GM12891 (cell line): ENCODE measurements at regions not wholly inside any gene's neighbourhood (a gene's known extent, or its start where the extent isn't known, plus 50 kb on each side); places are given as distances from the start of the nearest gene placed in this dataset.

Experiments used
- DNase-seq: peaks from one replicate; pipeline ENCODE4 v3.0.0; 2011; ENCODE audit warnings: low spot score; ENCODE audit not compliant: insufficient read length
- FAIRE-seq: peaks from 2 replicates; lab custom pipeline; 2011; peaks lifted over from hg19 to GRCh38; lab: Jason Lieb, UNC
- PAX5 ChIP-seq: IDR thresholded peaks from 2 replicates; pipeline ENCODE4 v1.6.1; 2011; ENCODE audit warnings: low read length, moderate library complexity, mild to moderate bottlenecking; ENCODE audit not compliant: insufficient read depth, severe bottlenecking
- POLR2A ChIP-seq: IDR thresholded peaks from 2 replicates; pipeline ENCODE4 v1.6.1; 2011; ENCODE audit warnings: low read depth, low read length, control low read depth
- POLR2AphosphoS5 ChIP-seq: IDR thresholded peaks from 2 replicates; pipeline ENCODE4 v1.6.1; 2011; ENCODE audit warnings: low read depth, low read length, control low read depth
- POU2F2 ChIP-seq: IDR thresholded peaks from 2 replicates; pipeline ENCODE4 v1.6.1; 2011; ENCODE audit warnings: low read depth, mild to moderate bottlenecking, control low read depth, low read length, moderate library complexity
- SPI1 ChIP-seq: IDR thresholded peaks from 2 replicates; pipeline ENCODE4 v1.6.1; 2011; ENCODE audit warnings: low read depth, low read length, control low read depth
- TAF1 ChIP-seq: IDR thresholded peaks from 2 replicates; pipeline ENCODE4 v1.6.1; 2011; ENCODE audit warnings: low read depth, low read length, control low read depth

GRCh38 chr4:166538491-166539005 is 665.5 kb downstream of the TLL1 start:
- FAIRE-seq (no peak), DNase-seq (no peak)
- TF ChIP-seq TAF1 (no peak), POU2F2 (no peak), POLR2A (no peak), SPI1 (no peak), POLR2AphosphoS5 (no peak), PAX5 (no peak)

- TF ChIP-seq PAX5 (no peak), POLR2A (no peak), SPI1 (no peak), POU2F2 (no peak), TAF1 (no peak), POLR2AphosphoS5 (no peak)
- no peak for DNase-seq
- no peak for FAIRE-seq
Measured at GRCh38 chr4:166546009-166546408, 673.0 kb downstream of the TLL1 start.

GRCh38 chr4:166577639-166578038 is 656.7 kb downstream of the SPOCK3 start:
- DNase-seq: no peak
- no peak for FAIRE-seq
- no peak for TF ChIP-seq SPI1
- no peak for TF ChIP-seq POLR2A
- no peak for TF ChIP-seq POU2F2
- no peak for TF ChIP-seq TAF1
- TF ChIP-seq PAX5: no peak
- no peak for TF ChIP-seq POLR2AphosphoS5

- FAIRE-seq: no peak
- DNase-seq: no peak
- TF ChIP-seq SPI1 (no peak), TAF1 (no peak)
Measured at GRCh38 chr4:166585491-166585890, 648.8 kb downstream of the SPOCK3 start.

- TF ChIP-seq POLR2AphosphoS5 (no peak), TAF1 (no peak), POLR2A (no peak), POU2F2 (no peak), PAX5 (no peak), SPI1 (no peak)
- DNase-seq (peak; percentile 1), FAIRE-seq (peak; percentile 67)
Measured at GRCh38 chr4:166594326-166594946, 639.9 kb downstream of the SPOCK3 start.

GRCh38 chr4:166600264-166600663 is 634.0 kb downstream of the SPOCK3 start:
- TF ChIP-seq POLR2A (no peak), POLR2AphosphoS5 (no peak), PAX5 (no peak), POU2F2 (no peak), TAF1 (no peak), SPI1 (no peak)
- FAIRE-seq: no peak
- no peak for DNase-seq

- FAIRE-seq (no peak), DNase-seq (no peak)
- no peak for TF ChIP-seq POLR2A
Measured at GRCh38 chr4:166602068-166602467, 632.2 kb downstream of the SPOCK3 start.

- DNase-seq (no peak), FAIRE-seq (no peak)
- TF ChIP-seq TAF1: no peak
- TF ChIP-seq POLR2A: no peak
- no peak for TF ChIP-seq PAX5
- no peak for TF ChIP-seq POLR2AphosphoS5
Measured at GRCh38 chr4:166622425-166622977, 611.8 kb downstream of the SPOCK3 start.

GRCh38 chr4:166625018-166625637 is 609.2 kb downstream of the SPOCK3 start:
- FAIRE-seq (no peak), DNase-seq (no peak)
- 0 out of 2 replicates have a peak, but pooled peaks have one; percentile 12 for TF ChIP-seq SPI1
- no peak for TF ChIP-seq POLR2AphosphoS5

GRCh38 chr4:166628454-166628853 is 605.8 kb downstream of the SPOCK3 start:
- TF ChIP-seq SPI1 (no peak), TAF1 (no peak), PAX5 (no peak), POLR2A (no peak), POU2F2 (no peak), POLR2AphosphoS5 (no peak)
- no peak for FAIRE-seq

GRCh38 chr4:166635367-166635766 is 598.9 kb downstream of the SPOCK3 start:
- no peak for FAIRE-seq
- no peak for DNase-seq
- no peak for TF ChIP-seq TAF1
- no peak for TF ChIP-seq POLR2A

More at GRCh38 chr4:166628454-166628853, 605.8 kb downstream of the SPOCK3 start:
- no peak for DNase-seq
